GM21619 (cell line): ENCODE measurements at regions not wholly inside any gene's neighbourhood (a gene's known extent, or its start where the extent isn't known, plus 50 kb on each side); places are given as distances from the start of the nearest gene placed in this dataset.

ENCODE experiments used
- ATAC-seq: cut with Tn5 transposase; IDR thresholded peaks from one replicate; pipeline ENCODE4 v1.9.1; 2021; ENCODE audit not compliant: unreplicated experiment

GRCh38 chr11:25943777-25944661 is 387.9 kb upstream of the ANO3 start:
- no peak for ATAC-seq

GRCh38 chr11:25949918-25950317 is 382.0 kb upstream of the ANO3 start:
- no peak for ATAC-seq

DNA sequence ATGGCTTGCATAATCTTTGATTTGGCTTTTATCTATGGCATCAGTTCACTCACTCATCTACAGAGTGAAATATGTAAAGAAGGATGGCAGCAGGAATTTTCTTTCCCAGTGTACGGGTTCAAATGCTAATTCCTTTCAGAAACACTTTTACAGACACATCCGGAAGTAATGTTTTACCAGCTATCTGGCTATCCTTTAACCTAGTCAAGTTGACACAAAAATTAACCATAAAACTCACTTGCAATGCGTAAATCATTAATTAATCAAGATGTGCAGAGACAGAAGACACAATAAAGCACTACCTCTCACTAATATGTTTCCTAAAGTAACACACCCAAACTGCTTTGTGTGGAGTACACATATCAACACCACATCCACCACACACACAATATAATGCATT is 378.9 kb upstream of the ANO3 start:
- no peak for ATAC-seq

DNA sequence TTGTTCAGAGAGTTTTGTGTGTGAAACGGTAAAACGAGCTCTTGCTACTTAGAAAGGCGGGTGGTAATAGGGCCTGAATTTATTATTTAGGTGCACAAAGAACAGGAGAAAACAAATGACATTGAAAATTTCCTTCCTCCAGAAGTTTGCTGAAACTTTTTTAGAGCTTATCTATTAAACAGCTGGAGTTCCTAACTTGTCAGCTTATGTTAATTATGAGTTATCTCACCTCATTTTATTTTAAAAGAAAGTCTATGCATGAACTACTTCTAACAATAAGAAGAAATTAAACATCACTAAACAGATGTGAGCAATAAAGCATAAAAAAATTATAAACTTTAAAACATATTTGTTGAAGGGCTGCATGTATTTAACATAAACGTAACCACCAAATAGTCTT is 373.9 kb upstream of the ANO3 start:
- ATAC-seq: no peak

- no peak for ATAC-seq
Observed at GRCh38 chr11:25961539-25961938, 370.4 kb upstream of the ANO3 start.

GRCh38 chr11:25970726-25971508 is 361.0 kb upstream of the ANO3 start:
- ATAC-seq: no peak

DNA sequence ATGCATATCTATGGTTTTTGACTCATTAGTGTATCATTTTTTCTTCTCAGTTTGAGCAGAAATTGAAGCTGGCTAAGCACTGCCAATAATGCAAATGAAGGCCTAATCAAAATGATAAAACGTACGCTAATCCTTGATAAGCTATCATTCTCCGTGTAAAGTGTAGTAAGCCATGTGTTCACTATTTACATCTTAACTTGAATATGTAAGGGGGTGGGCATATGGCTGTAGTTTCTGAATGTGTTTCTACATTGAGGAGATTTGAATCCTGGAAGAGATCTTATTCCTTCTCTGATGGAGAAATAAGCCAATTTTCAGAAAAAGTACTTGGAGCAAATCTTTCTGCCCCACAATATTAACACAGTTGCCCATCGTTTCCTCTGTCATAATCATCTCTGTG is 351.8 kb upstream of the ANO3 start:
- no peak for ATAC-seq

DNA sequence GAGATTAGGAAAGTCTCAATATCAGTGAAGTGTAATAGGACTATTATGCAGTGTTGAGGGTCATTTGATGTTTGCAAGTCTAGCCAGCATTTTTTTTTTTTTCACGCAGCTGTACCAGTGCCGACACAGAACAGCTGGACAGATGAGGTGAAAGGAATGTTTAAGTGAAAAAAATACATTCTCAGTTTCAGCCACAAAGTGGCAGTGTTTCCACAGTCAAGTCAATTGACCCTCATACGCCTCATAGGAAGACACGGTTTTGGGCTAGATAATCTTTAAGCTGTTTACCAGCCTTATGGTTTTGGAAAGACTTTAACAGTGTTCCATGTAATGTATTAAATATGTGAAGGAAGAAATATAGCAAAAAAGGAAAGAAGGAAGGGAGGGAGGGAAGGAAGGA is 349.9 kb upstream of the ANO3 start:
- ATAC-seq: peak; percentile 99

DNA sequence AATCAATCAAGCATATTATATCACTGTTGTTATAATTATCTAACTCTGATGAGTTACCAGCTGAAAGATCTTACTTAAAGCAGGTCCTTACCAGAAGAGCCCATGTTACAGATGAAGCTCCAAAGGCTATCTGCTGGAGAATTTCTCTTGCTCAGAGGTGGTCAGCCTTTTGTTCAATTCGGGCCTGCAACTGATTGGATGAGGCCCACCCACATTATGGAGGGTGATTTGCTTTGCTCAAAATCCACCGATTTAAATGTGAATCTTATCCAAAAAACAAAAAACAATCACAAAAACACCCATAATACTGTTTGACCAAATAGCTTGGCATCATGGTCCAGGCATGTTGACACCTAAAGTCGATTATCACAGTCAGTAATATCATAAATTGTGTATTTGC is 348.6 kb upstream of the ANO3 start:
- ATAC-seq: no peak

- ATAC-seq: no peak
Observed at GRCh38 chr11:25988178-25988577, 343.8 kb upstream of the ANO3 start.

DNA sequence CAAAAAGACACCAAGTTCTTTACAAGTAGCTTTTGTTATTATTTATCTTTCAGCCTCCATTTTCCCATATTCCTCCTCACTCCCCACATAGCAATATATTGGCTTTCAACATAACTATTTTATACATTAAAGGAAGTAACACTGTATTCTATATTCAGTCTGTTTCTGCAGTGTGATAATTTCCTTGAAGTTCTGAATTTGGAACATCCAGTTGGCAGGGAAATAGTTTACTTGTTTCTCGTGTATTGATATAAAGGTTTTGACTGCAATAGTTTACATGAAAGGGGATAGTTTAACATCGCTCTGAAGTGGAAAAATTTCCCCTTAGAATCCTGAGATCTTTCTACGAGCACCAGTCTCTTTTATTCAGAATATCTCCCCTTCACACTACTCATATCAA is 341.5 kb upstream of the ANO3 start:
- ATAC-seq: no peak

DNA sequence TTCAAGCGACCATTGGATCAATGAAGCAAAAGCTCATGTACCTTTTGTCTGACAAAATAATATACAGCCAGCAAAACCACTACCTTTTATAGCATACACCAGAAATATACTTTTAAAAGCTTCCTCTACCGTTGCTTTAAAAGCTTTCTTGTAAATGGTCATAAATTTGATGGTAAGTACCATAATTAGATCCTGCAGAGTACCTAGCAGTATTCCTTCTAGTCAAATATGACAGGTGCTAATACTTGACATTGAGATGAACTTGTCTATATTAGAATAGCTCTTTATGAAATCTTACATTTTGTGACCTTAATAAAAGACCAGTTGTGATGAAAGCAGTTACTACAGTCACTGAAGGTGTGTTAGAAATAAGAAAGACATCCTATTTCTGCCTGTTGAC is 340.5 kb upstream of the ANO3 start:
- ATAC-seq: no peak

- ATAC-seq: no peak
Observed at GRCh38 chr11:25992294-25992693, 339.6 kb upstream of the ANO3 start.

GRCh38 chr11:25993016-25993415 is 338.9 kb upstream of the ANO3 start:
- ATAC-seq: no peak

DNA sequence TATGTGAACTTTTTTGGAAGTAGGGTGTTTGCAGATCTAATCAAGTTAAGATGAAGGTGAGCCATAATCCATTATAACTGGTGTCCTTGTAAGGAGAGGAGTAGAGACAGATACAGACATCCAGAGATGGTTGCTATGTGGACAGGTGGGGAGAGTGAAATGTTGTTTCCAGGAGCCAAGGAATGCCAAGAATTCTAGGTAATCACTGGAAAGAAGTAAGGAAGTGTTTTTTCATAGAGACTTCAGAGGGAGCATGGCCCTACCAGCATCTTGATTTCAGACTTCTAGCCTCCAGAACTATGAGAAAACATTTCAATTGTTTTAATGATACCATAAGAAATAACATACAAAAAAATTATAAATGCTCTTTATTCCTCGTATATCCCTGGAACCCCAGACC is 320.5 kb upstream of the ANO3 start:
- ATAC-seq: no peak

DNA sequence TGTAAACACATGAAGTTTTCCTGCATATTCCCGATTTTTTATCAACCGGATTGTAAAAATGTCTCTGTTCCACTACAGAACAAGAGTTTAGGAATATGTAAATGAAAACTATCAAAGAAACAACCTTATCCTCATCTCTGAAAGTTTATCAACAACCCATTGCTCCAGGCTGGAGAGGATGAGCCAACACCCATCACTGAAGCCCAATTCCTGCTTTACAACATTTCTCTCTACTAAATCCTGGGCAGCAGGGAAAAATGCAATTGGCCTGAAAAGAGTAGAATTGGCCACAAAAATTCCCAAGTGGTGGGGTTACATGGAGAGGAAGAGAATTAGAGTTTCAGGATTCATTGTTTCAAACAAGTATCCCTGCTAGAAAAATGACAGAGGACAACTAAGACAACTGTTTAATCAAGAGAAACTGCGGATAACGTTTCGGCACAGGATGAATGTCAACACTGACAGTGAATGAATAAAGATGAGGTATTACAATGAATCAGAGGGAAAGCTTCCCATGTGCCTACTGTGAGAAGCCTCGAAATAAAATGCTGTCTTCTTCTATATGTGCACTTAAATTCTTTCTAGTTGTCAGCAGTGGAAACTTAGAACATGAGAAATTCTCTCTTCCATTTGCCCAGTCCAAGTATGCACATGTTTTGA is 317.3 kb upstream of the ANO3 start:
- ATAC-seq: no peak

GRCh38 chr11:26017322-26017860 is 314.5 kb upstream of the ANO3 start:
- no peak for ATAC-seq

- ATAC-seq: no peak
Observed at GRCh38 chr11:26017903-26018302, 314.0 kb upstream of the ANO3 start.

DNA sequence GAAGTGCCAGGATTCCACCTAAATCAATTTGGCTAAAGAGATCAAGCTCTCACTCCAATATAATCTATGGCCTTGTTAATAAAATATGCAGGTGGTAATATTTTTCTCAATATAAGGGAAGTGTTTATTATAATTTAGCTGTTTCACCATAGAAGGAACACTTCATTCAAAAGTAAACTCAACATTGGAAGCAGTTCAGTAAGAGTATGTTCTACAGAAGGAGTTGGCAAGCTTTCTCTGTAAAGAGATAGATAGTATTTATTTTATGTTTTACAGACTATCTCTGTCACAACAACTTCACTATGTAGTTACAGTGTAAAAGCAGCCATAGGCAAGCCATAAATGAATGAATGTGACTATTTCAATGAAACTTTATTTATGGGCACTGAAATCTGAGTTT is 313.6 kb upstream of the ANO3 start:
- ATAC-seq: no peak

GRCh38 chr11:26019386-26019785 is 312.5 kb upstream of the ANO3 start:
- no peak for ATAC-seq

GRCh38 chr11:26021017-26021416 is 310.9 kb upstream of the ANO3 start:
- no peak for ATAC-seq

DNA sequence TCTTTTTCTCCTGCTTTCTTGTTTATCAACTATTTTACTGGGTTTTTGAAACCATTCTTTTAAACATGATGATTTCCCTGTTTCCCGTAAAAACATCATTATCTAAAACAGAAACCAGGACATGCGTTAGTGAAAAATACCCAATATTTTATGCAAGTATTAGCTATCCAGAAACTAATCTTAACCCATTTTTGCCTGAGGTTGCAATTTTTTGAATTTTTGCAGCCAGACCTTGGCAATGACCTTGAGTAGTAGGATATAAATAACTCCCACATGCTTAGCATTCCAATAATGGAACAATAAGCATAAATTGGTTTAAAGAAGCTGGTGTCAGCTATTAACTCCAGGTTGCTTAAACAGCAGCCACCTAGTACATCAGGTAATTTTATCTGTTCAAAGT is 308.9 kb upstream of the ANO3 start:
- ATAC-seq: no peak
